ENCODE measurements at regions not wholly inside any gene's neighbourhood (a gene's known extent, or its start where the extent isn't known, plus 50 kb on each side); places are given as distances from the start of the nearest gene placed in this dataset.

DNA sequence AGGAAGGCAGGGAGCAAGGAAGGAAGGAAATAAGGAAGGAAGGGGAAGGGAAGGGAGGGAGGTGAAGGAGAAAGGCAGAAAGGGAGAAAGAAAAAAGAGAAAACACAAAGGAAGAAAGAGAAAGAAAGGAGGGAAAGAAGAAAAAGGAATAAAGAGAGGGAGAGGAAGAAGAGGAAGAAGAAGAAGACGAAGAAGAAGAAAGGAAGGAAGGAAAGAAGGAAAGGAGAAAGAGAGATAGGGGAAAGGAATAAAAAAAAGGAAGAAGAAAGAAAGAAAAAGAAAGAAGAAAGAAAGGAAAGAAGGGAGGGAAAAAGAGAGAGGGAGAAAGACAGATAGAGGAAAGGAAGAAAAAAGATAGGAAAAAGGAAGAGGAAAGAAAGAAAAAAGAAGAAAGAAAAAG is 128.0 kb downstream of the MXRA5 start:
- TF ChIP-seq JUND (IDR thresholded peaks at IDR 0.05; ENCODE audit: low read depth): no peak
- in situ Hi-C loops (cut with HindIII; ENCODE audit: low pct_unique_long_range_greater_than_20kb, low sequenced_read_pairs): no loop called here
- no peak for DNase-seq (ENCODE audit: low read depth in 1 of 2, low spot score in 1 of 2)

- TF ChIP-seq JUND (IDR thresholded peaks at IDR 0.05; ENCODE audit: low read depth): no peak
- no peak for DNase-seq (ENCODE audit: low read depth in 1 of 2, low spot score in 1 of 2)
- in situ Hi-C loops (cut with HindIII; ENCODE audit: low pct_unique_long_range_greater_than_20kb, low sequenced_read_pairs): no loop called here
These were observed 129.8 kb downstream of the MXRA5 start for GRCh38 chrX:3216581-3217180.

DNA sequence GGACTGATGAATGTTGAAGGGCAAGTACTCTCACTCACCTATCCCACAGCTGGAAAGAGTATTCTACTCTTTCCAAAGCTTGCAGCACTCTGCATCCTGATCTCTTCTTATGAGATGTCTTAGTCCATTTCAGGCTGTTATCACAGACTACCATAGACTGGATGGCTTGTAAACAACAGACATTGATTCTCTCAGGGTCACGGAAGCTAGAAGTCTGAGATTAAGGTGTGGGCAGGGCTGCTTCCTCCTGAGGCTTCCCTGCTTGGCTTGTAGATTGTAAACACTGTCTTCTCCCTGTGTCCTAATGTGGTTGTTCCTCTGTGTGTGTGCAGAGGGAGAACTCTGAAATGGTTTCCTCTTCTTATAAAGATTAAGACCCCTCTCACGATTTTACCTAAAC is 131.2 kb downstream of the MXRA5 start:
- no peak for TF ChIP-seq JUND (IDR thresholded peaks at IDR 0.05; ENCODE audit: low read depth)
- in situ Hi-C loops (cut with HindIII; ENCODE audit: low pct_unique_long_range_greater_than_20kb, low sequenced_read_pairs): no loop called here
- DNase-seq (ENCODE audit: low read depth in 1 of 2, low spot score in 1 of 2): no peak

DNA sequence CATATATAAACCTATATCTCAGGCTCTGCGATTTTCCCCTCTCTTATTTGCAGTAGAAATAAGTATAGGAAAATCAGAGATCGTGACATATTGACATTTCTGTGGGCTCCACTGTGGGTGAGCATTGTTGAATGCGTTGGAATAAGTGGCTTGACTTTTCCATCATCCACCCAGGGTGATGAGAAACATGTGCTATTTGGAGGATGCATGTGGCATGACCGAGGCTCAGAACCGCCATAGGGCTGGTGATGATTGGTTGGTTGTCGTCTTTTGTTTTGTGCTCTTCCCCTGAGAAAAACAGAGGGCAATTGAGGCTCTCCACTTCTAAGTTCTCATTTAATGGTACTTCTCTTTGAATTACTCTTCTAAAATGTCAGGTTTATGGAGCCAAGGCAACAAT is 140.1 kb downstream of the MXRA5 start:
- in situ Hi-C loops (cut with HindIII; ENCODE audit: low pct_unique_long_range_greater_than_20kb, low sequenced_read_pairs): no loop called here
- TF ChIP-seq JUND (IDR thresholded peaks at IDR 0.05; ENCODE audit: low read depth): no peak

DNA sequence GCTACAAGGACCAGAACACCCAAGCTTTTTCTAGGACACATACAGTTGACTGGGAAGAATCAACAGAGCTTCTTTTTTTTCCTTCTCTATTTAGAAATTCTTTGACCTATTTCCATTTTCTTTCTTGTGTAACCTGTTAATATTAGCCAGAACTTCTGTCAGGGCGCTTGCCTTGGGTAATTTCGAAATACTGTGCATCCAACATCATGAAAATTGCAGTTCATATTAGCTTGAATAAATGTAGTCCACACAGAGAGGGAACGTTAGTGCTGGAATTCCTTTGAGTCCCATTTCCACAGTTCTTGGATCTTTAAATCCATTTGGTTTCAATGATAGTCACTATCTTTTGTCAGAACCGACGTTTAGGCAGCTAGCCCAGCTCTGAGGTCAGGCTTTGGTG is 141.8 kb downstream of the MXRA5 start:
- TF ChIP-seq JUND (IDR thresholded peaks at IDR 0.05; ENCODE audit: low read depth): no peak
- in situ Hi-C loops (cut with HindIII; ENCODE audit: low pct_unique_long_range_greater_than_20kb, low sequenced_read_pairs): no loop called here
- no peak for DNase-seq (ENCODE audit: low read depth in 1 of 2, low spot score in 1 of 2)

More for the DNA sequence above, 140.1 kb downstream of the MXRA5 start:
- DNase-seq (ENCODE audit: low read depth in 1 of 2, low spot score in 1 of 2): no peak

DNA sequence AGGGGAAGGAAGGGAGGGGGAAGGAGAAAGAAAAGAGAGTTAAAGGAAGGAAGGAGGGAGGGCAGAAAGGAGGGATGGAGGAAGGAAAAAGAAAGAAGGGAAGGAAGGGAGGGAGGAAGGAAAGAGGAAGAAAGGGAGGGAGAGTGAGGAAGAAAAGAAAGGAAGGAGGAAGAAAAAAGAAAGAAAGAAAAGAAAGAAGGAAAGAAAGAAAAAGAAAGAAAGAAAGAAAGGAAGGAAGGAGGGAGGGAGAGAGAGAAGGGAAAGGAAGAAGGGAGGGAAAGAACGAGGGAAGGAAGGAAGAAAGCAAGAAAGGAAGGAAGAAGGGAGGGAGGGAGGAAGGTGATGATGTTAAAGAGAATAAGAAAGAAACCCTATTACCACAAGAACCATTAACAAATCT is 150.6 kb downstream of the MXRA5 start:
- no peak for TF ChIP-seq JUND (IDR thresholded peaks at IDR 0.05; ENCODE audit: low read depth)
- DNase-seq (ENCODE audit: low read depth in 1 of 2, low spot score in 1 of 2): no peak
- in situ Hi-C loops (cut with HindIII; ENCODE audit: low pct_unique_long_range_greater_than_20kb, low sequenced_read_pairs): no loop called here

GRCh38 chrX:3192835-3193234 is 151.6 kb downstream of the ARSF start:
- in situ Hi-C loops (cut with HindIII; ENCODE audit: low pct_unique_long_range_greater_than_20kb, low sequenced_read_pairs): no loop called here
- no peak for DNase-seq (ENCODE audit: low read depth in 1 of 2, low spot score in 1 of 2)
- TF ChIP-seq JUND (IDR thresholded peaks at IDR 0.05; ENCODE audit: low read depth): no peak

DNA sequence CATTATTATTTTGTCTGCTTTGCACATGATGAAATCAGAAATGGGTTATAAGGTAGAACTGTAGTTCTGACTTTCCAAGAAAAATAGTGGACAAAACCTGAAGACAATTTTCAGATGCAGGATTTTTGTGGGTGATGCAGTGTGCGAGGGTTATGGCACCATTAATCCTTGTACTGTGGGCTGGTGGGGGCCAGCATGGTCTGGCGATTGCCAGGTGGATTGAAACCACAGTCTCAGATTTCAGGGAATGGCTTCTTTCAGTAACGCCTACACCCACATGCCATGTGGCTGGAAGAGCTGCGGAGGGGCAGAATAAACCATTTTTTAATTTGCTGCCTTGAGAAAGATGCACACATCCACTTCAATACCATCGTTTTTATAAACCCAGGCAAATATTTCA is 150.5 kb downstream of the ARSF start:
- in situ Hi-C loops (cut with HindIII; ENCODE audit: low pct_unique_long_range_greater_than_20kb, low sequenced_read_pairs): no loop called here
- DNase-seq (ENCODE audit: low read depth in 1 of 2, low spot score in 1 of 2): no peak
- TF ChIP-seq JUND (IDR thresholded peaks at IDR 0.05; ENCODE audit: low read depth): no peak

- DNase-seq (ENCODE audit: low read depth in 1 of 2, low spot score in 1 of 2): no peak
- no peak for TF ChIP-seq JUND (IDR thresholded peaks at IDR 0.05; ENCODE audit: low read depth)
These were observed 149.9 kb downstream of the ARSF start for GRCh38 chrX:3191201-3191600.

GRCh38 chrX:3184176-3184930 is 143.1 kb downstream of the ARSF start:
- in situ Hi-C loops (cut with HindIII; ENCODE audit: low pct_unique_long_range_greater_than_20kb, low sequenced_read_pairs): no loop called here
- DNase-seq (ENCODE audit: low read depth in 1 of 2, low spot score in 1 of 2): peak in 1 of 2 experiments; percentile 28
- no peak for TF ChIP-seq JUND (IDR thresholded peaks at IDR 0.05; ENCODE audit: low read depth)

More at GRCh38 chrX:3191201-3191600, 149.9 kb downstream of the ARSF start:
- in situ Hi-C loops (cut with HindIII; ENCODE audit: low pct_unique_long_range_greater_than_20kb, low sequenced_read_pairs): no loop called here

- TF ChIP-seq JUND (IDR thresholded peaks at IDR 0.05; ENCODE audit: low read depth): no peak
- in situ Hi-C loops (cut with HindIII; ENCODE audit: low pct_unique_long_range_greater_than_20kb, low sequenced_read_pairs): no loop called here
- no peak for DNase-seq (ENCODE audit: low read depth in 1 of 2, low spot score in 1 of 2)
These were observed 140.6 kb downstream of the ARSF start for GRCh38 chrX:3181846-3182245.

DNA sequence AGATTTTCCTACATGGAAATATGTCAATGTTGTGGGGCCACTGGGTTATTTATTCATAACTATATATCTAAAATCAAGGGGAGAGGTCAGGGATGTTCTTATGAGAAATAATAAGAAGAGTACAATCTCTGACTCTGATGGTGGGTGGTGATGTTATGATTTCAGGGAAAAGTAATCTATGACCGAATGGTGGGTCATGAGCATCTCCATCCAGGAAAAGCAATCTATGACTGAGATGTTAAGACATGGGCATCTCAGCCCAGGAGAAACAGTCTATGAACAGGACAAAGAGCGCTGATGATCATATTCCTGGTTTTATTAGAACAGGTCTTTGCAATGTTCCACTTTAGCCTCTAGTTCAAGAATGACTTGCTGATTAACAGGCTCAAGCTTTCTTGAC is 137.1 kb downstream of the ARSF start:
- TF ChIP-seq JUND (IDR thresholded peaks at IDR 0.05; ENCODE audit: low read depth): no peak
- in situ Hi-C loops (cut with HindIII; ENCODE audit: low pct_unique_long_range_greater_than_20kb, low sequenced_read_pairs): no loop called here
- no peak for DNase-seq (ENCODE audit: low read depth in 1 of 2, low spot score in 1 of 2)

DNA sequence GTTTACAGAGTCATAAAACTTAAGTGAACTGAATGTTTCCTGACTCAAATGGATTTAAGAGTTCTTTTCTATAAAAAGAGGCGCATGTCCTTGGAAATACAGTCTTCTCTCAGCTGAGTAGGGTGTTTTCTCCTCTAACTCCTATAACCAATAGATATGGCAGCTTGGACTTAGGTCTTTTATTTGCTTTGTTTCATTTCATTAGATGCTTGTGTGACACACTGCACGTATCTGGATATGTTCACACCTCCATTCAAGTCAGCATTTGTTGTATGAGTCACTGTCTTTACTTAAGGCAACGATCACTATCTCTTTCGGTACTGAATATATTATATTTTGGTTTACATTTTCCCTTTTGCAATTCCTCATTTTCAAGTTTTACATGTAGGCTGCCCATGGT is 136.6 kb downstream of the ARSF start:
- in situ Hi-C loops (cut with HindIII; ENCODE audit: low pct_unique_long_range_greater_than_20kb, low sequenced_read_pairs): no loop called here
- DNase-seq (ENCODE audit: low read depth in 1 of 2, low spot score in 1 of 2): no peak
- no peak for TF ChIP-seq JUND (IDR thresholded peaks at IDR 0.05; ENCODE audit: low read depth)

- DNase-seq (ENCODE audit: low read depth in 1 of 2, low spot score in 1 of 2): no peak
- TF ChIP-seq JUND (IDR thresholded peaks at IDR 0.05; ENCODE audit: low read depth): no peak
- in situ Hi-C loops (cut with HindIII; ENCODE audit: low pct_unique_long_range_greater_than_20kb, low sequenced_read_pairs): no loop called here
These were observed 135.2 kb downstream of the ARSF start for GRCh38 chrX:3176439-3176820.
